HCT116 (cell line): ENCODE measurements at regions not wholly inside any gene's neighbourhood (a gene's known extent, or its start where the extent isn't known, plus 50 kb on each side); places are given as distances from the start of the nearest gene placed in this dataset.

Experiments used
- ATAC-seq: fragments of 200-7000 bp; cut with Tn5 transposase; 2 replicates; pipeline ENCODE4 v1.9.1; 2020; ENCODE audit warnings: mild to moderate bottlenecking, moderate library complexity
- BruUV-seq: library from RNA; stranded (reverse); fragments of 400-500 nt; replicated peaks from 2 replicates; lab custom pipeline; 2021; lab: Mats Ljungman, UMichigan
- CTCF ChIA-PET: fragments of 300-600 bp; sonication (Branson Sonifier 250); formaldehyde crosslinking; loops from one replicate; lab custom pipeline; 2021; ENCODE audit warnings: antibody characterized with exemption; lab: Charles Lee
- POLR2A ChIA-PET: fragments of 300-600, 350-600 bp; sonication (Branson Sonifier 250); formaldehyde crosslinking; loops from one replicate; lab custom pipeline; 2021; ENCODE audit warnings: antibody characterized with exemption; lab: Charles Lee
- RAD21 ChIA-PET, 2 experiments: fragments of 300-600 bp; sonication (Branson Sonifier 250); formaldehyde crosslinking; loops; one replicate each; lab custom pipeline; 2023; ENCODE audit warnings: low total read pairs in 2 of 2; ENCODE audit not compliant: uncharacterized antibody in 2 of 2, unreplicated experiment in 2 of 2, low non-redundant PET in 1 of 2; lab: Charles Lee
- DNase-seq: peaks from one replicate; pipeline ENCODE4 v3.0.0-alpha.2; 2010; ENCODE audit warnings: low read depth, low spot score
- H2AFZ ChIP-seq: fragments of 200-600 bp; shearing (Covaris generic), sonication (generic); 2 replicates; pipeline ENCODE4 v1.6.1; 2017; ENCODE audit warnings: low read depth, mixed run types, mixed read lengths, antibody characterized with exemption, low read length; ENCODE audit not compliant: poor library complexity, severe bottlenecking
- H3K27ac ChIP-seq: 2 replicates; pipeline ENCODE4 v1.5.1; 2012; ENCODE audit warnings: low read depth, low read length
- H3K27me3 ChIP-seq: fragments of 200-600 bp; sonication (generic); 2 replicates; pipeline ENCODE4 v1.6.1; 2016; ENCODE audit warnings: mixed run types, low read length, mixed read lengths; ENCODE audit not compliant: insufficient read depth
- H3K36me3 ChIP-seq, 2 experiments: fragments of 200-500 bp in 1 of 2; fragments of 200-600 bp in 1 of 2; sonication (Bioruptor generic) in 1 of 2; sonication (generic) in 1 of 2; 2 replicates each; pipeline versions ENCODE4 v1.5.1 to v1.6.1; 2014 to 2016; ENCODE audit warnings: low read length in 2 of 2, inconsistent platforms in 1 of 2, mixed read lengths in 1 of 2, mixed run types in 1 of 2; ENCODE audit not compliant: insufficient read depth in 2 of 2, control insufficient read depth in 1 of 2
- H3K4me1 ChIP-seq, 2 experiments: fragments of 200-600 bp in 1 of 2; sonication (generic) in 1 of 2; 2 replicates each; pipeline versions ENCODE4 v1.5.1 to v1.6.1; 2012 to 2017; ENCODE audit warnings: low read length in 2 of 2, inconsistent platforms in 1 of 2, mild to moderate bottlenecking in 1 of 2, mixed read lengths in 1 of 2, mixed run types in 1 of 2, moderate library complexity in 1 of 2; ENCODE audit not compliant: insufficient read depth in 2 of 2, control insufficient read depth in 1 of 2
- H3K4me2 ChIP-seq: fragments of 200-600 bp; sonication (generic); 2 replicates; pipeline ENCODE4 v1.6.1; 2017; ENCODE audit warnings: mixed run types, low read length, mixed read lengths
- H3K4me3 ChIP-seq, 2 experiments: fragments of 200-600 bp in 1 of 2; sonication (generic) in 1 of 2; replicated peaks in 1 of 2; 2 replicates each; pipeline ENCODE4 v1.5.1; 2011 to 2016; ENCODE audit warnings: low read length in 2 of 2, control low read depth in 1 of 2, low read depth in 1 of 2, mild to moderate bottlenecking in 1 of 2, mixed read lengths in 1 of 2, mixed run types in 1 of 2
- H3K79me2 ChIP-seq: fragments of 200-600 bp; sonication (generic); 2 replicates; pipeline ENCODE4 v1.6.1; 2017; ENCODE audit warnings: mild to moderate bottlenecking, mixed run types, low read length, moderate library complexity, mixed read lengths; ENCODE audit not compliant: insufficient read depth
- H3K9ac ChIP-seq: fragments of 200-600 bp; sonication (generic); 2 replicates; pipeline ENCODE4 v1.6.1; 2016; ENCODE audit warnings: low read length, mixed read lengths
- H3K9me2 ChIP-seq: fragments of 200-600 bp; sonication (generic), shearing (Covaris generic); 2 replicates; pipeline ENCODE4 v1.6.1; 2017; ENCODE audit warnings: mixed run types, mild to moderate bottlenecking, moderate library complexity; ENCODE audit not compliant: insufficient read depth
- H3K9me3 ChIP-seq, 2 experiments: fragments of 200-500 bp in 1 of 2; fragments of 200-600 bp in 1 of 2; sonication (Bioruptor generic) in 1 of 2; sonication (generic) in 1 of 2; 2 replicates each; pipeline ENCODE4 v1.6.1; 2014 to 2017; ENCODE audit warnings: low read length in 2 of 2, mixed read lengths in 2 of 2, inconsistent platforms in 1 of 2, low read depth in 1 of 2, mild to moderate bottlenecking in 1 of 2, mixed run types in 1 of 2, moderate library complexity in 1 of 2; ENCODE audit not compliant: control insufficient read depth in 1 of 2, insufficient read depth in 1 of 2
- H4K20me1 ChIP-seq: fragments of 200-600 bp; sonication (generic), shearing (Covaris generic); 2 replicates; pipeline ENCODE4 v1.6.1; 2017; ENCODE audit warnings: mixed run types, mild to moderate bottlenecking, moderate library complexity; ENCODE audit not compliant: insufficient read depth
- EGR1 ChIP-seq: IDR thresholded peaks from 2 replicates; pipeline ENCODE4 v1.6.1; 2012; ENCODE audit warnings: low read depth
- ELF1 ChIP-seq: IDR thresholded peaks from 2 replicates; pipeline ENCODE4 v1.6.1; 2012; ENCODE audit warnings: low read depth, borderline replicate concordance
- JUND ChIP-seq: IDR thresholded peaks from 2 replicates; pipeline ENCODE4 v1.6.1; 2012
- POLR2A ChIP-seq: IDR thresholded peaks from 2 replicates; pipeline ENCODE4 v1.7.0; 2011; ENCODE audit warnings: borderline replicate concordance; ENCODE audit not compliant: insufficient read depth, insufficient read length; ENCODE audit errors: extremely low read depth
- POLR2AphosphoS5 ChIP-seq: IDR thresholded peaks from 2 replicates; pipeline ENCODE4 v1.6.1; 2011; ENCODE audit warnings: mild to moderate bottlenecking, low read depth, low read length, moderate library complexity
- SP1 ChIP-seq: IDR thresholded peaks from 2 replicates; pipeline ENCODE4 v1.6.1; 2012; ENCODE audit warnings: low read depth
- TCF7L2 ChIP-seq: IDR thresholded peaks from 2 replicates; pipeline ENCODE4 v1.7.0; 2011; ENCODE audit warnings: borderline replicate concordance, inconsistent platforms; ENCODE audit not compliant: insufficient read depth, insufficient read length; ENCODE audit errors: extremely low read depth
- YY1 ChIP-seq: IDR thresholded peaks from 2 replicates; pipeline ENCODE4 v1.6.1; 2011; ENCODE audit warnings: low read length, low read depth, moderate library complexity, mild to moderate bottlenecking; ENCODE audit not compliant: insufficient replicate concordance; ENCODE audit errors: extremely low read depth
- ZFX ChIP-seq: fragments of 450-650 bp; IDR thresholded peaks from 2 replicates; pipeline ENCODE4 v1.6.1; 2017
- ZNF274 ChIP-seq: fragments of 200-500 bp; sonication (Bioruptor generic); IDR thresholded peaks from 2 replicates; pipeline ENCODE4 v1.6.1; 2014; ENCODE audit warnings: mild to moderate bottlenecking, low read depth, low read length, inconsistent platforms
- intact Hi-C: fragments of 100-400 bp; cut with micrococcal nuclease; formaldehyde crosslinking; loops from 2 replicates; pipeline ENCODE4 v1.10.0; 2022
- TF ChIP-seq, protein P1 (sequence below): IDR thresholded peaks from 2 replicates; pipeline ENCODE4 v1.6.1; 2012

DNA sequence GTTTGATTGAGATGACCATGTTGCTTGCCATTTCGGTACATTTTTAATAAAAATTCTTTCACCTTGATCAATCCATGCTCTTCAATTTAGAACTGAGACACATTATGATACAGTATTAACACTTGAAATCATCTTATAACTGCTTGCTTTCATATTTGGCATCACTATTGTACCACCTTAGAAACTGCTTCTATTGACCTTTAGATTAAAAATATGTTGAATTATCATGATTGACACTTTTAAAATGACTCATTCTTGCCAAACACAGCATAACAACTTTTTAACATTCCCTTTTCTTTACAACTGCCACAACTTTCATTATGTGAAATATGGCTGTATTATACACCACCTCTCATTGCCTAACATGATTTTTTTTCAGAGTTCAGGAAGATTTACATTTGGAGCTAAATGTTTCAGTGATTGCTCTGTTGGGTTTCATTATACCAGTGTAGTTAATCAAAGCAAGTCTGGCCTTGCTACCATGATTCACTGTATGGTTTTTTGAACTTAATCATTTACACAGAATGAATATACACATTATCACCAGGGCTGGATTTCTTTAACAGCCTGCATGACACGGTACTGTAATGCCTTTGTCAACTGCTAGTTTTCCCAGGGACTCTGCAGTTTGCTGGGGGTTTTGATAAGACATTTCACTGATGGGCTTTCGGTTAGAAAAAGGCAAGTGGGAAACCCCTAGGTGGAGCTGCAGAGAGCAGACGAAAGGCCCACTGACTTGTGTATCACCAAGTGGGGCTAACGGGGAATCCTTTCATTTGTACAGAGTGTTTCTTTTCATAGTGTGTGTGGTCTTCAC is 93.6 kb upstream of the TLE4 start:
- H3K4me3 ChIP-seq, result no peak overlapping the region
- DNase-seq (no peak), ATAC-seq (no peak)
- no TSS peak for BruUV-seq
- ChIA-PET CTCF (no interaction called here), POLR2A (no interaction called here), RAD21 (no interaction called here)
- no peak overlapping the region for H3K9ac ChIP-seq
- no peak overlapping the region for H3K4me2 ChIP-seq
- peaks cover 0 to 12% of the 10 kb centered on the region in 2 experiments; a peak in 2 of 4 replicates for H3K9me3 ChIP-seq
- no peaks in the 10 kb centered on the region for H3K79me2 ChIP-seq
- TF ChIP-seq YY1 (no peak), EGR1 (no peak), POLR2AphosphoS5 (no peak), ZFX (no peak), SP1 (no peak), POLR2A (no peak), ELF1 (no peak), TCF7L2 (no peak), JUND (no peak)
- TF ChIP-seq, protein P1, sequence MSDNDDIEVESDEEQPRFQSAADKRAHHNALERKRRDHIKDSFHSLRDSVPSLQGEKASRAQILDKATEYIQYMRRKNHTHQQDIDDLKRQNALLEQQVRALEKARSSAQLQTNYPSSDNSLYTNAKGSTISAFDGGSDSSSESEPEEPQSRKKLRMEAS, result no peak
- H4K20me1 ChIP-seq, result no peaks in the 10 kb centered on the region
- H3K27ac ChIP-seq, result no peak overlapping the region
- H3K27me3 ChIP-seq, result no peaks in the 10 kb centered on the region
- H2AFZ ChIP-seq, result no peak overlapping the region
- H3K9me2 ChIP-seq, result no peaks in the 10 kb centered on the region
- no peaks in the 10 kb centered on the region for H3K4me1 ChIP-seq
- intact Hi-C loops, result no loop called here
- H3K36me3 ChIP-seq, result no peaks in the 10 kb centered on the region

GRCh38 chr9:79480639-79481038 is 91.1 kb upstream of the TLE4 start:
- H3K27me3 ChIP-seq, result no peaks in the 10 kb centered on the region
- H3K4me1 ChIP-seq, result no peaks in the 10 kb centered on the region
- ATAC-seq, result no peak
- H3K9ac ChIP-seq, result no peak overlapping the region
- CTCF ChIA-PET, result no interaction called here
- intact Hi-C loops, result no loop called here
- H3K79me2 ChIP-seq, result no peaks in the 10 kb centered on the region
- H3K9me3 ChIP-seq, result peaks cover 0 to 12% of the 10 kb centered on the region in 2 experiments; a peak in 2 of 4 replicates
- no peak overlapping the region for H3K4me2 ChIP-seq
- RAD21 ChIA-PET, result no interaction called here
- no peak overlapping the region for H3K27ac ChIP-seq
- H2AFZ ChIP-seq, result no peak overlapping the region
- H3K9me2 ChIP-seq, result no peaks in the 10 kb centered on the region
- BruUV-seq, result no TSS peak
- no peak for DNase-seq
- no peak for TF ChIP-seq ZNF274
- TF ChIP-seq, all 23 proteins: peak for 0
- no peaks in the 10 kb centered on the region for H3K36me3 ChIP-seq
- no peak overlapping the region for H3K4me3 ChIP-seq
- POLR2A ChIA-PET, result no interaction called here
- H4K20me1 ChIP-seq, result no peaks in the 10 kb centered on the region
